ENCODE measurements at regions not wholly inside any gene's neighbourhood (a gene's known extent, or its start where the extent isn't known, plus 50 kb on each side); places are given as distances from the start of the nearest gene placed in this dataset.

GRCh38 chr9:119453980-119454379 lies 84.7 kb upstream of the BRINP1 start:
- DNase-seq (ENCODE audit: low read depth): no peak
- TF ChIP-seq, protein P1, sequence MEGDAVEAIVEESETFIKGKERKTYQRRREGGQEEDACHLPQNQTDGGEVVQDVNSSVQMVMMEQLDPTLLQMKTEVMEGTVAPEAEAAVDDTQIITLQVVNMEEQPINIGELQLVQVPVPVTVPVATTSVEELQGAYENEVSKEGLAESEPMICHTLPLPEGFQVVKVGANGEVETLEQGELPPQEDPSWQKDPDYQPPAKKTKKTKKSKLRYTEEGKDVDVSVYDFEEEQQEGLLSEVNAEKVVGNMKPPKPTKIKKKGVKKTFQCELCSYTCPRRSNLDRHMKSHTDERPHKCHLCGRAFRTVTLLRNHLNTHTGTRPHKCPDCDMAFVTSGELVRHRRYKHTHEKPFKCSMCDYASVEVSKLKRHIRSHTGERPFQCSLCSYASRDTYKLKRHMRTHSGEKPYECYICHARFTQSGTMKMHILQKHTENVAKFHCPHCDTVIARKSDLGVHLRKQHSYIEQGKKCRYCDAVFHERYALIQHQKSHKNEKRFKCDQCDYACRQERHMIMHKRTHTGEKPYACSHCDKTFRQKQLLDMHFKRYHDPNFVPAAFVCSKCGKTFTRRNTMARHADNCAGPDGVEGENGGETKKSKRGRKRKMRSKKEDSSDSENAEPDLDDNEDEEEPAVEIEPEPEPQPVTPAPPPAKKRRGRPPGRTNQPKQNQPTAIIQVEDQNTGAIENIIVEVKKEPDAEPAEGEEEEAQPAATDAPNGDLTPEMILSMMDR (IDR thresholded peaks at IDR 0.05; ENCODE audit: insufficient read depth, low read length, poor library complexity, severe bottlenecking): no peak
- H3K4me3 ChIP-seq (ENCODE audit: low read depth, low read length): no peak overlapping the region

DNA sequence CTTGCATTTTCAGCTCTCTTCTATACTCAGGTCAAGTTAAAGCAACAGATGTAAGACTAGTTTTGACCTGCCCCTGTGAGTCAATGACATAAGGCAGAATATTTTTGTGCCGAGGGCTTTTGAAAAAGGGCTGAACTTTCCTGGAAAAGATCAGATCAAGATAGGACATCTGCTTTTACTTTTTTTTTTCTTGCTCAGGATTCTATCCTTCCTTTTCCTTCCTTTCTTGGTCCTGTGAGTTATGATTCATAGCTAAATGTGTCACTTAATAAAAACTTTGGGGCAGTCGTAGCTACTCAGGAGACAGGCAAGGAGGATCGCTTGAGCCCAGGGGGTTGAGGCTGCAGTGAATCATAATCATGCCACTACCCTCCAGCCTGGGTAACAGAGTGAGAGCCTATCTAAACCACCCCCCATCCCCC lies 84.3 kb upstream of the BRINP1 start:
- no peaks in the 10 kb centered on the region for H3K27me3 ChIP-seq (ENCODE audit: control insufficient read depth, insufficient read depth, low read length)
- DNase-seq (ENCODE audit: low read depth): no peak
- H3K36me3 ChIP-seq (ENCODE audit: control insufficient read depth, insufficient read depth, low read length): no peaks in the 10 kb centered on the region
- no peak overlapping the region for H3K4me3 ChIP-seq (ENCODE audit: low read depth, low read length)
- TF ChIP-seq, protein P1 (IDR thresholded peaks at IDR 0.05; ENCODE audit: insufficient read depth, low read length, poor library complexity, severe bottlenecking): no peak

More at GRCh38 chr9:119453980-119454379, 84.7 kb upstream of the BRINP1 start:
- Histone ChIP-seq H3K36me3 (ENCODE audit: control insufficient read depth, insufficient read depth, low read length) (no peaks in the 10 kb centered on the region), H3K27me3 (ENCODE audit: control insufficient read depth, insufficient read depth, low read length) (no peaks in the 10 kb centered on the region)

DNA sequence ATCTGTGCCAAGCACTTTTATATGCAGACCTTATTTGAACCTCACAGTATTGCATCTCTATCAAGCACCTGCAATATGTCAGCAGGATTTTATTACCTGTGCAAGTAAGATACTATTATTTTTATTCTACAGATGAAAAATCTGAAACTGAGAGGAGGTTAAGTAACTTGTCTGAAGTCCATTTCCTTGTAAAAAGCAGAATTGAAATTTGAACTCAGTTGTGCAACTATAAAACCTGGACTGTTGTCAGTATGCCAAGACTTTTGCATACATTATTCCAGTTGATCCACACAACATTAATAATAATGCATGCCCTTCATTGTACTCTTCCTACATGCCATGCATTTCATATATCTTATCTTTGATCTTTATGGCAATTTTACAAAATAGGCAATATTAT lies 82.2 kb upstream of the BRINP1 start:
- TF ChIP-seq, protein P1 (IDR thresholded peaks at IDR 0.05; ENCODE audit: insufficient read depth, low read length, poor library complexity, severe bottlenecking): no peak

DNA sequence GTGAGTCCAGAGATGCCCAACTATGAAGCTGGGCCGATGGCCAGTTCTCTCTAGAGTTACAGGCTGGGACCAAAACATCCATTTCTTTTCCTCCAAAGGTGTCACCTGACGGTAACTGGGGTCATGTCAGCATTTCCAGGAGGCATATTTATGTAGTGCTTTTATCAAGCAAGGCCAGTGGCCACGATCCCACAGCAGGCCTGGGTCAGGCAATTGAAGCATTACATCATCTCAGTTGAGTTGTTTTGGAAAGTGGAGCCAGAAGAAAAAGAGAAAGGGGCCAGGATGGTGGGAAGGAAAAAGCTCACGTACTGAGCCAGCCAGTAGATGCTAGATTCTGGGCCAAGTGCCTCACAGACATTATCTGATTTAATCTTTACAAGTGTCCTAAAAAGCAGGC lies 73.9 kb upstream of the BRINP1 start:
- no peak overlapping the region for H3K4me3 ChIP-seq (ENCODE audit: low read depth, low read length)
- TF ChIP-seq, protein P1 (IDR thresholded peaks at IDR 0.05; ENCODE audit: insufficient read depth, low read length, poor library complexity, severe bottlenecking): no peak
- no peaks in the 10 kb centered on the region for H3K36me3 ChIP-seq (ENCODE audit: control insufficient read depth, insufficient read depth, low read length)
- no peaks in the 10 kb centered on the region for H3K27me3 ChIP-seq (ENCODE audit: control insufficient read depth, insufficient read depth, low read length)
- DNase-seq (ENCODE audit: low read depth): no peak

More for the DNA sequence above, 82.2 kb upstream of the BRINP1 start:
- H3K4me3 ChIP-seq (ENCODE audit: low read depth, low read length): no peak overlapping the region
- no peaks in the 10 kb centered on the region for H3K36me3 ChIP-seq (ENCODE audit: control insufficient read depth, insufficient read depth, low read length)
- DNase-seq (ENCODE audit: low read depth): no peak
- H3K27me3 ChIP-seq (ENCODE audit: control insufficient read depth, insufficient read depth, low read length): no peaks in the 10 kb centered on the region

- TF ChIP-seq, protein P1 (IDR thresholded peaks at IDR 0.05; ENCODE audit: insufficient read depth, low read length, poor library complexity, severe bottlenecking): no peak
- Histone ChIP-seq H3K36me3 (ENCODE audit: control insufficient read depth, insufficient read depth, low read length) (no peaks in the 10 kb centered on the region), H3K27me3 (ENCODE audit: control insufficient read depth, insufficient read depth, low read length) (no peaks in the 10 kb centered on the region), H3K4me3 (ENCODE audit: low read depth, low read length) (no peak overlapping the region)
- no peak for DNase-seq (ENCODE audit: low read depth)
These were observed 72.6 kb upstream of the BRINP1 start for GRCh38 chr9:119441832-119442231.

- H3K4me3 ChIP-seq (ENCODE audit: low read depth, low read length): no peak overlapping the region
- TF ChIP-seq, protein P1 (IDR thresholded peaks at IDR 0.05; ENCODE audit: insufficient read depth, low read length, poor library complexity, severe bottlenecking): no peak
- DNase-seq (ENCODE audit: low read depth): no peak
- H3K36me3 ChIP-seq (ENCODE audit: control insufficient read depth, insufficient read depth, low read length): no peaks in the 10 kb centered on the region
- H3K27me3 ChIP-seq (ENCODE audit: control insufficient read depth, insufficient read depth, low read length): no peaks in the 10 kb centered on the region
These were observed 72.1 kb upstream of the BRINP1 start for GRCh38 chr9:119441338-119441737.

Measured in kidney epithelial cell (primary cell).